Fibroblast of gingiva (primary cell): ENCODE measurements at regions not wholly inside any gene's neighbourhood (a gene's known extent, or its start where the extent isn't known, plus 50 kb on each side); places are given as distances from the start of the nearest gene placed in this dataset.

ENCODE experiments used
- DNase-seq: peaks from one replicate; pipeline ENCODE4 v3.0.0-alpha.2; 2011; ENCODE audit warnings: low read depth

- DNase-seq: no peak
Observed at GRCh38 chr2:173648816-173649215, 294.1 kb downstream of the CDCA7 start.

GRCh38 chr2:173649527-173650219, 295.0 kb downstream of the CDCA7 start:
- peak; percentile 60 for DNase-seq

- DNase-seq: no peak
Observed at GRCh38 chr2:173651891-173652290, 297.2 kb downstream of the CDCA7 start.

- peak; percentile 95 for DNase-seq
Observed at GRCh38 chr2:173652311-173652710, 297.6 kb downstream of the CDCA7 start.

GRCh38 chr2:173652767-173653431, 298.2 kb downstream of the CDCA7 start:
- peak; percentile 92 for DNase-seq

GRCh38 chr2:173653432-173653805, 298.7 kb downstream of the CDCA7 start:
- no peak for DNase-seq

GRCh38 chr2:173654161-173654895, 299.7 kb downstream of the CDCA7 start:
- no peak for DNase-seq

- no peak for DNase-seq
Observed at GRCh38 chr2:173654896-173655265, 300.2 kb downstream of the CDCA7 start.

GRCh38 chr2:173656086-173656485, 301.4 kb downstream of the CDCA7 start:
- peak; percentile 24 for DNase-seq

GRCh38 chr2:173657996-173658717, 303.5 kb downstream of the CDCA7 start:
- peak; percentile 91 for DNase-seq

- DNase-seq: peak; percentile 74
Observed at GRCh38 chr2:173658946-173659371, 304.3 kb downstream of the CDCA7 start.

- no peak for DNase-seq
Observed at GRCh38 chr2:173659509-173659908, 304.8 kb downstream of the CDCA7 start.

- no peak for DNase-seq
Observed at GRCh38 chr2:173661586-173661985, 303.6 kb downstream of the SP3 start.

- no peak for DNase-seq
Observed at GRCh38 chr2:173663353-173663752, 301.8 kb downstream of the SP3 start.

GRCh38 chr2:173663835-173664512, 301.2 kb downstream of the SP3 start:
- no peak for DNase-seq

GRCh38 chr2:173664513-173664910, 300.7 kb downstream of the SP3 start:
- peak; percentile 38 for DNase-seq

GRCh38 chr2:173666171-173666888, 298.8 kb downstream of the SP3 start:
- no peak for DNase-seq

- DNase-seq: no peak
Observed at GRCh38 chr2:173667014-173667413, 298.2 kb downstream of the SP3 start.

GRCh38 chr2:173667415-173667814, 297.8 kb downstream of the SP3 start:
- DNase-seq: no peak

- DNase-seq: no peak
Observed at GRCh38 chr2:173669271-173669853, 295.8 kb downstream of the SP3 start.

GRCh38 chr2:173669888-173670287, 295.3 kb downstream of the SP3 start:
- DNase-seq: no peak
